Natural killer cell (primary cell): ENCODE measurements at regions not wholly inside any gene's neighbourhood (a gene's known extent, or its start where the extent isn't known, plus 50 kb on each side); places are given as distances from the start of the nearest gene placed in this dataset.

ENCODE experiments used
- ATAC-seq, 3 donors: fragments of 150-1000 bp in 2 of 3; fragments of 200-7000 bp in 1 of 3; cut with Tn5 transposase; 1 replicate in 1 of 3; 2 replicates in 2 of 3; pipeline ENCODE4 v1.10.0; 2021; ENCODE audit warnings: mild to moderate bottlenecking in 2 of 3, moderate library complexity in 2 of 3
- DNase-seq, 2 donors: peaks; one replicate each; pipeline versions ENCODE4 v3.0.0 to v3.0.0-alpha.2; 2013 to 2021; ENCODE audit warnings: mixed read lengths in 1 of 2
- H3K27ac ChIP-seq: one replicate; pipeline ENCODE4 v1.5.1; 2013; ENCODE audit warnings: mild to moderate bottlenecking, low read length
- H3K27me3 ChIP-seq: one replicate; pipeline ENCODE4 v1.6.1; 2013; ENCODE audit warnings: low read length; ENCODE audit not compliant: control insufficient read depth, insufficient read depth
- H3K36me3 ChIP-seq: one replicate; pipeline ENCODE4 v1.6.1; 2013; ENCODE audit warnings: low read length; ENCODE audit not compliant: control insufficient read depth, insufficient read depth
- H3K4me1 ChIP-seq: one replicate; pipeline ENCODE4 v1.6.1; 2013; ENCODE audit warnings: low read length; ENCODE audit not compliant: control insufficient read depth, insufficient read depth
- H3K4me3 ChIP-seq: one replicate; pipeline ENCODE4 v1.5.1; 2013; ENCODE audit warnings: low read length
- H3K9me3 ChIP-seq: one replicate; pipeline ENCODE4 v1.6.1; 2013; ENCODE audit warnings: low read length; ENCODE audit not compliant: control insufficient read depth, insufficient read depth
- H3K27ac Mint-ChIP-seq, 2 donors: one replicate each; pipeline ENCODE4 v1.8.0; 2022; ENCODE audit warnings: mild to moderate bottlenecking in 2 of 2, mixed read lengths in 2 of 2, moderate library complexity in 1 of 2
- H3K27me3 Mint-ChIP-seq, 2 donors: one replicate each; pipeline ENCODE4 v1.8.0; 2022; ENCODE audit warnings: low read depth in 2 of 2, mixed read lengths in 2 of 2
- H3K36me3 Mint-ChIP-seq: one replicate; pipeline ENCODE4 v1.8.0; 2022; ENCODE audit warnings: mixed read lengths
- H3K4me1 Mint-ChIP-seq, 2 donors: one replicate each; pipeline ENCODE4 v1.8.0; 2022; ENCODE audit warnings: mixed read lengths in 2 of 2
- H3K4me3 Mint-ChIP-seq: one replicate; pipeline ENCODE4 v1.8.0; 2022; ENCODE audit warnings: mild to moderate bottlenecking, moderate library complexity, mixed read lengths
- H3K9me3 Mint-ChIP-seq, 2 donors: one replicate each; pipeline ENCODE4 v1.8.0; 2022; ENCODE audit warnings: mixed read lengths in 2 of 2
- whole genome bisulfite sequencing: methylation state at CpG from one replicate; pipeline ENCODE4 v1.1.7; 2013; ENCODE audit warnings: missing lambda C conversion rate; ENCODE audit not compliant: insufficient coverage; 5-methylcytosine and 5-hydroxymethylcytosine counted together
- intact Hi-C: fragments of 100-400 bp; cut with micrococcal nuclease; formaldehyde crosslinking; loops from one replicate; pipeline ENCODE4 v1.14.2; 2022
- TF ChIP-seq, protein P1 (sequence below): fragments of 200-600 bp; IDR thresholded peaks from one replicate; pipeline ENCODE4 v1.8.0; 2022; ENCODE audit warnings: antibody characterized with exemption

DNA sequence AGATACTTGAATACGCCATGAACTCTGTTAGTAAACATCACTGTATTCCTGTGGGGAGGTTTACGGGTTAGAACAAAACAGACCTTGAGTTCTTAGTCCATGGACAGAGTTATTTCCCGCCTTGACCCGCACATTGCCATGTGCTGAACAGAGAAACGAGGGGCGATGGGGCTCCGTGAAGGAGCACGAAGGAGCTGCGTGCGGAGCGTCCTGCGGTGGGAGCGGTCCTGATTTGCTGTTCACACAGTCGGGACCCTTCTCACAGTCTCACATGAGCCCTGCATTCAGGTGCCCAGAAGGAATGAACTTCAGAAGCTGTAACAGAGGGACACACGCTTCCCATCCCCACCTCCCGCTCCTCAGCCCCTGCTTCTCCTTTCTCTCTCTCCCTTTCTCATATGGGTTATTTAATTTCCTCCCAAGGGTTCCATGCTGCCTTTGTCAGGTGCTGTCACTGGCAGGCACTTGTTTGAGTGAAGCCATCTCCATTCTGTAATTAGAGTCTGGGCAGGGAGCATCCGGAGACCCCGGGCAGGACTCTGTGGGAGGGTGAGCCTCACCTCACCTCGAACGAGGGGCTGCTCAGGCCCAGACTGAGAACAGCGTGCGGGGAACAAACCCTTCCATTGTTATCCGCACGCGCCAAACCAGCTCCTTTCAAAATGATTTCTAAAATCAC lies 76.9 kb downstream of the TEX29 start:
- no peaks in the 10 kb centered on the region for H3K4me1 ChIP-seq
- Mint-ChIP-seq H3K9me3 (no peaks in the 10 kb centered on the region), H3K27ac (no peak overlapping the region), H3K4me1 (no peaks in the 10 kb centered on the region), H3K36me3 (no peaks in the 10 kb centered on the region), H3K4me3 (no peak overlapping the region), H3K27me3 (peaks cover 0 to 3% of the 10 kb centered on the region in 2 donors)
- WGBS = 94% methylated on average over 25 of the region's 25 CpGs
- H3K4me3 ChIP-seq = no peak overlapping the region
- intact Hi-C loops = no loop called here
- H3K27me3 ChIP-seq = no peaks in the 10 kb centered on the region
- H3K36me3 ChIP-seq = no peaks in the 10 kb centered on the region
- ATAC-seq = no peak
- H3K27ac ChIP-seq = no peak overlapping the region
- no peaks in the 10 kb centered on the region for H3K9me3 ChIP-seq
- TF ChIP-seq, protein P1, sequence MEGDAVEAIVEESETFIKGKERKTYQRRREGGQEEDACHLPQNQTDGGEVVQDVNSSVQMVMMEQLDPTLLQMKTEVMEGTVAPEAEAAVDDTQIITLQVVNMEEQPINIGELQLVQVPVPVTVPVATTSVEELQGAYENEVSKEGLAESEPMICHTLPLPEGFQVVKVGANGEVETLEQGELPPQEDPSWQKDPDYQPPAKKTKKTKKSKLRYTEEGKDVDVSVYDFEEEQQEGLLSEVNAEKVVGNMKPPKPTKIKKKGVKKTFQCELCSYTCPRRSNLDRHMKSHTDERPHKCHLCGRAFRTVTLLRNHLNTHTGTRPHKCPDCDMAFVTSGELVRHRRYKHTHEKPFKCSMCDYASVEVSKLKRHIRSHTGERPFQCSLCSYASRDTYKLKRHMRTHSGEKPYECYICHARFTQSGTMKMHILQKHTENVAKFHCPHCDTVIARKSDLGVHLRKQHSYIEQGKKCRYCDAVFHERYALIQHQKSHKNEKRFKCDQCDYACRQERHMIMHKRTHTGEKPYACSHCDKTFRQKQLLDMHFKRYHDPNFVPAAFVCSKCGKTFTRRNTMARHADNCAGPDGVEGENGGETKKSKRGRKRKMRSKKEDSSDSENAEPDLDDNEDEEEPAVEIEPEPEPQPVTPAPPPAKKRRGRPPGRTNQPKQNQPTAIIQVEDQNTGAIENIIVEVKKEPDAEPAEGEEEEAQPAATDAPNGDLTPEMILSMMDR = no peak
- DNase-seq = no peak

DNA sequence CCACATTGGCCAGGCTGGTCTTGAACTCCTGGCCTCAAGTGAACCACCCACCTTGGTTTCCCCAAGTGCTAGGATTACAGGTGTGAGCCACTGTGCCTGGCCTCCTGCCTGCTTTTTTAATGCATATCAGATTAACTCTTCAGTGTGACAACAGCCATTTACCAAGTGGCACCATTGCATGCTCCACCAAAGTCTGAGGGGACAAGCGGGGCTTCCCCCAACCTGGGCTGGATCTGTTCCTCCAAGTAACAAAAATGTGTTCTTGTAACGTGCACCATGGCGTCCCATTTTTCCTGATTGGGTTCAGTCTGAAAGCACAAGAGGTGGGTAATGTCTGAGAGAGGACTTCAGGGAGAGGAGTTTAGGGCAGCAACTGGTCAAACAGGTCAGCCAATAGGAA lies 77.8 kb downstream of the TEX29 start:
- H3K4me3 ChIP-seq = no peak overlapping the region
- Mint-ChIP-seq H3K27me3 (peaks cover 0 to 3% of the 10 kb centered on the region in 2 donors), H3K27ac (no peak overlapping the region), H3K36me3 (no peaks in the 10 kb centered on the region), H3K9me3 (no peaks in the 10 kb centered on the region), H3K4me3 (no peak overlapping the region), H3K4me1 (no peaks in the 10 kb centered on the region)
- 98% methylated on average over 3 of the region's 3 CpGs for WGBS
- no peaks in the 10 kb centered on the region for H3K36me3 ChIP-seq
- no peaks in the 10 kb centered on the region for H3K4me1 ChIP-seq
- H3K27me3 ChIP-seq = no peaks in the 10 kb centered on the region
- H3K27ac ChIP-seq = no peak overlapping the region
- no peaks in the 10 kb centered on the region for H3K9me3 ChIP-seq
- TF ChIP-seq, protein P1 = no peak
- no peak for ATAC-seq
- DNase-seq = no peak
- intact Hi-C loops = no loop called here

DNA sequence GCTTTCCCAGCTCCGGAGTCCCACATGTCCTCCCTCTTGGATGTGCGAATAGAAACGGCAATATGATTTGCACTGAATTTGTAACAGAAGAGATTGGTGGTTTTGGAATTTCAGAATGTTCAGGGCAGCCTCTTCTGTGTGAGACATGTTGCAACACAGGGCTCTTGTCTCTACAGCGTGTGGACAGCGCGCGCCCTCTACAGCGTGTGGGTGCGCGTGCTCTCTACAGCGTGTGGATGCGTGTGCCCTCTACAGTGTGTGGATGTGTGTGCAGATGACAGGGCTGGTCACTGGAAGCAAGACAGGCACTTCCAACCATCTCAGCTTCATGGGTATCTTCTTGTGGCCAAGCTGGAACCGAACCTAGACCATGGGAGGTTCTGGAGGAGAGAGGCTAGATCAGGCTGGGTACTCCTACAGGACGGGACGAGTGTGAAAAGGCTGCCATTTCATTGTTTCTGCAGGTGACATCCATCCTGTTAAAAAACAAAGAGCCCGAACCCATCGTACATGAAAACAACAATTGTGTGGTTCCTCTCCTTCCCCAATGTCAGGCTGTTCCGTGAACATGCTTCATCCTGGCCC lies 78.4 kb downstream of the TEX29 start:
- 89% methylated on average over 18 of the region's 18 CpGs for whole genome bisulfite sequencing
- intact Hi-C loops = no loop called here
- H3K9me3 ChIP-seq = no peaks in the 10 kb centered on the region
- no peak for ATAC-seq
- Mint-ChIP-seq H3K36me3 (no peaks in the 10 kb centered on the region), H3K9me3 (no peaks in the 10 kb centered on the region), H3K27ac (no peak overlapping the region), H3K4me3 (no peak overlapping the region), H3K27me3 (peaks cover 0 to 3% of the 10 kb centered on the region in 2 donors), H3K4me1 (no peaks in the 10 kb centered on the region)
- TF ChIP-seq, protein P1 = no peak
- no peaks in the 10 kb centered on the region for H3K4me1 ChIP-seq
- no peak overlapping the region for H3K27ac ChIP-seq
- H3K4me3 ChIP-seq = no peak overlapping the region
- H3K27me3 ChIP-seq = no peaks in the 10 kb centered on the region
- H3K36me3 ChIP-seq = no peaks in the 10 kb centered on the region
- no peak for DNase-seq

DNA sequence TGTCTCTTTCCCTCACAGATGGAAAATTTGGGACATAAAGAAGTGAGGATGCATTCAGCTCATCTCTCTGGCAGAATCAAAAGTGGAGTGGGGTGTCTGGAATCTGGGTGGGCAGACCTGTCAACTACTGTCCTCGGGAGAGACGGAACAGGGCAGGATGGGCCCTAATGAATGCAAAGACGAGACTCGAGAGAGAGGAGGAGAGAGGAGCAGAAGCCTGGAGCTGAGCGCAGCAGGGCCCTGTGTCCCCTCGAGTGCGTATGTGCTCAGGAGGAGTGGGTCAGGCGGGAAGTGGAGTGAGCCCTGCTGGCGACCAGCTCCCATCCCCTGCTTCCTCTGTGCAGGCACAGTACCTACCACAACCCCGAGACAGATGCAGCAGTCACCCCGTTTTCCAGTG lies 78.9 kb downstream of the TEX29 start:
- H3K27ac ChIP-seq = no peak overlapping the region
- ATAC-seq = no peak
- no peak overlapping the region for H3K4me3 ChIP-seq
- no peak overlapping the region for H3K4me3 Mint-ChIP-seq
- no peaks in the 10 kb centered on the region for H3K27me3 ChIP-seq
- WGBS = 90% methylated on average over 11 of the region's 11 CpGs
- H3K9me3 Mint-ChIP-seq = no peaks in the 10 kb centered on the region
- TF ChIP-seq, protein P1 = no peak
- DNase-seq = peak in 1 of 2 donors; percentile 7
- H3K27ac Mint-ChIP-seq = no peak overlapping the region
- H3K9me3 ChIP-seq = no peaks in the 10 kb centered on the region
- no peaks in the 10 kb centered on the region for H3K36me3 ChIP-seq
- H3K4me1 ChIP-seq = no peaks in the 10 kb centered on the region
- H3K27me3 Mint-ChIP-seq = peaks cover 0 to 3% of the 10 kb centered on the region in 2 donors
- H3K4me1 Mint-ChIP-seq = no peaks in the 10 kb centered on the region
- intact Hi-C loops = no loop called here
- H3K36me3 Mint-ChIP-seq = no peaks in the 10 kb centered on the region
